Stimulated activated CD4-positive, alpha-beta T cell treated with anti-CD3 and anti-CD28 coated beads, Interleukin-2, amount 100 ng/mL, for 48 hours (primary cell): ENCODE measurements at regions not wholly inside any gene's neighbourhood (a gene's known extent, or its start where the extent isn't known, plus 50 kb on each side); places are given as distances from the start of the nearest gene placed in this dataset.
"Not testable (repeated sequence)": the region's sequence is repeated elsewhere in the genome, so short reads cannot be mapped to it uniquely, and the experiment has no call there.

Experiments used
- DNase-seq, 2 donors: peaks; one replicate each; pipeline ENCODE4 v3.0.0-alpha.2; 2020

DNA sequence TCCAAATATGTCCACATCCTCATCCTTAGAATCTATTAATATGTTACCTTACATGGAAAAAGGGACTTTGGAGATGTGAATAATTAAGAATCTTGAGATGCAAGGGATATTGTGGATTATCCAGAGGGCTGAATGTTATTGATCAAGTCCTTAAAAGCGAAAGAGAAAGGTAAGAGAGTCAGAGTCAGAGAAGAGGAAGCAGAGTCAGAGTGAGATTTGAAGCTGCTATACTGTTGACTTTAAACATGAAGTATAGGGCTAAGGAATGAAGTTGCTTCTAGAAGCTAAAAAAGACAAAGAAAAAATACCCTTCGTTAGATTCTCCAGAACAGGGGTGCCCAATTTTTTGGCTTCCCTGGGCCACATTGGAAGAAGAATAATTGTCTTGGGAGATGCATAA lies 627.2 kb upstream of the SLITRK6 start:
- no peak for DNase-seq

DNA sequence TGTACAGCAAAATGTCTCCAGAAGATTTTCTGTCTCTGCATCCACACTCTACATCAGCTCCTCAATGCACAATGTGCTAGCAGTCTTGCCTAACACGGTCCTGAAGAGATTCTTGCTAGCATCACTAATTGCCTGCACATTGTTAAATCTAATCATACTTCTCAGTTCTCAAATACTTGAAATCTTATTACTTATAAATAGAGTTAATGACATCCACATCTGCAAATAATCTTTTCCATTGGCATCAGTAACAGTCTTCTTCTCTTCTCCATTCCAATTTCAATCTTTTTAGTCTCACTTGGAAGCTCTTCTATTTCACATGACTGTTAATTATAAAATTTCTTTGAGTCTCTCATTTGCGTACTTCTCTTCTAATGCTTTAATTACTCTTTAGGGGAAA lies 630.5 kb upstream of the SLITRK6 start:
- DNase-seq, result no peak

GRCh38 chr13:86438034-86438433 lies 638.8 kb upstream of the SLITRK6 start:
- no peak for DNase-seq

- no peak for DNase-seq
These were observed 646.0 kb upstream of the SLITRK6 start for GRCh38 chr13:86445206-86445605.

GRCh38 chr13:86445672-86446071 lies 646.5 kb upstream of the SLITRK6 start:
- no peak for DNase-seq

DNA sequence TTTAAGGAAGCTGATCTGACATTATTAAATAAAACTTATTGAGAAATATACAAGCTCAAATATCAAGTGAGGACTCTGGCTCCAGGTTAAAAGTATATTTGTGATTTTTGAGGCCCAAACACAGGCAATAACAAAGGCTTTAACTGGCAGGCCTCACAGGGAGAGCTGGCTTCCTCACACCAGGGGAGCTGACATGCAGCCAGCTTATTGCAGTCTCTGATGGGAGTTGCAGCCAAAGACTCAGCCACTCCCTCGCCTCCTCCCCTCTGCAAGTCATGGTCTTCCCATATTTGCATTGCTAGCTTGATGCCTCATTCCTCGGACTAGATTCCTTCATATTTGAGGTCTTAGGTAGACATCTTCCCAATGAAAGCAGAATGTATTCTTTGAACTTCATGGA lies 647.1 kb upstream of the SLITRK6 start:
- no peak for DNase-seq

GRCh38 chr13:86447479-86447878 lies 648.3 kb upstream of the SLITRK6 start:
- DNase-seq, result no peak

DNA sequence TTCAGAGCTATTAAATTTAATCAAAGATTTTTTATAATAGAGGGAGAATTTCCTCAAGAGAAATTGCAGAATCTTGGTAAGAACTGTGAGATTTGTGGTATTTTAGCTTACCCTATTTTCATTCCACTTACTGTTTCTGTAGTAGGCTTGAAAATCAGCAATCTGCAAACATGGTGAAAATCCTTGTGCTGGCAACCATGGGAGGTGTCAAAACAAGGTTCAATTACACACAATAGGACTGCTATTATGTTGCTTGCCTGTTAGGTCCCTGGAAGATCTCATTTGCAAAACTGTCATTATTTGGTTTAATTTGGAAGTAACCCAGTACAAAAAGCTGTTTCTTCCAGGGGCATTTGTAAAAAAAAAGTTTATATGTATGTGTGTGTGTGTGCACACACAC lies 662.8 kb upstream of the SLITRK6 start:
- no peak for DNase-seq

DNA sequence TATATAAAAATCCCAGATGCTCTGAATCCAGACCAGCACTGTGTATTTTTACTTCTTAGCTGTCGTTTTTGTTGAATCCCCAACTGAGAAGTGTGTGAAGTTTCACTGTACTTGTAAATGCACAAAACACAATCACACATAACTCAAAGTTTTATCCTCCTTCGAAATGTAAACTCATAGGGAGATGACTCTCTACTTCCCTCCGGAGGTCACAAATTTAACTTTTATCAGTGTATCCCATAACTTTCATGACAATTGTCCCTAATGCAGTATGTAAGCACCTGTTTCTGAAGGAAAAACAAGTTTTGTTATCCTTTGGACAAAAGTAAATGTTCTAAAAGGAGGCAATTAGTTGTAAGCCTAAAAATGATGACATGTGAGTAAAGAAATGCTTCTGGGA lies 665.0 kb upstream of the SLITRK6 start:
- no peak for DNase-seq

- no peak for DNase-seq
These were observed 675.8 kb upstream of the SLITRK6 start for GRCh38 chr13:86474971-86475370.

DNA sequence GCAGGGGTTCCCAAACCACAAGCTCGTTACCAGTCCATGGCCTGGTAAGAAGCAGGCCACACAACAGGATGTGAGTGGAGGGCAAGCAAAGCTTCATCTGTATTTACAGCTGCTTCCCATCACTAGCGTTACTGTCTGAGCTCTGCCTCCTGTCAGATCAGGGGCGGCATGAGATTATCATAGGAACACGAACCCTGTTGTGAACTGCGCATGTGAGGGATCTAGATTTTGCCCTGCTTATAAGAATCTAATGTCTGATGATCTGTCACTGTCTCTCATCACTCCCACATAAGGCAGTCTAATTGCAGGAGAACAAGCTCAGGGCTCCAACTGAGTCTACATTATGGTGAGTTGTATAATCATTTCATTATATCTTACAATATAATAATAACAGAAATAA lies 677.4 kb upstream of the SLITRK6 start:
- DNase-seq, result no peak

GRCh38 chr13:86486582-86486981 lies 687.4 kb upstream of the SLITRK6 start:
- no peak for DNase-seq

DNA sequence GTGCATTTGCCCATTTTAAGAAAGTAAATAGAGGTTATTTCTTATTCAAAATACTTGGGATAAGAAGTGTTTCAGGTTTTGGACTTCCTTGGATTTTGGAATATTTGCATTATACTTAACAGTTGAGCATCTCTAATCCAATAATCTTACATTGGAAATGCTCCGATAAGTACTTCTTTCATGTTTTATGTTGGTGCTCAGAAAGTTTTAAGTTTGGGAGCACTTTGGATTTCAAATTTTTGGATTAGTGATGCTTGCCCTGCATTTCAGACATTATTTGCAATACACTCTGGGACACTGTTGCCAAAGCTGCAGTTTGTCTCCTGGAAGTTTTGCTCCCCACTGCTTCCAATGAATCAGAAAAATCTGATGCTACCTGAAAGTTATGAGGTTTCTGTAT lies 691.9 kb upstream of the SLITRK6 start:
- no peak for DNase-seq

DNA sequence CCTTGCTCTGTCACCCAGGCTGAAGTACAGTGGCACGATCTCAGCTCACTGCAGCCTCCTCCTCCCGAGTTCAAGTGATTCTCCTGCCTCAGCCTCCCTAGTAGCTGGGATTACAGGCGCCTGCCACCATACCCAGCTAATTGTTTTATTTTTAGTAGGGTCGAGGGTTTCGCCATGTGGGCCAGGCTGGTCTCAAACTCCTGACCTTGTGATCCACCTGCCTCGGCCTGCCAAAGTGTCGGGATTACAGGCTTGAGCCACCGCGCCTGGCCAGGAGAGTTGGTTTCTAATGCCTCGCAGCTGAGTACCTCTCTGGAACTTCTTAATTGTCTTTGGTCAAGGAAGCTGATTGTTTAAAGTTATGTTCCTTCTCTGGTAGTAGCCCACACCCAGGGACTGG lies 702.7 kb upstream of the SLITRK6 start:
- not testable (repeated sequence) for DNase-seq

DNA sequence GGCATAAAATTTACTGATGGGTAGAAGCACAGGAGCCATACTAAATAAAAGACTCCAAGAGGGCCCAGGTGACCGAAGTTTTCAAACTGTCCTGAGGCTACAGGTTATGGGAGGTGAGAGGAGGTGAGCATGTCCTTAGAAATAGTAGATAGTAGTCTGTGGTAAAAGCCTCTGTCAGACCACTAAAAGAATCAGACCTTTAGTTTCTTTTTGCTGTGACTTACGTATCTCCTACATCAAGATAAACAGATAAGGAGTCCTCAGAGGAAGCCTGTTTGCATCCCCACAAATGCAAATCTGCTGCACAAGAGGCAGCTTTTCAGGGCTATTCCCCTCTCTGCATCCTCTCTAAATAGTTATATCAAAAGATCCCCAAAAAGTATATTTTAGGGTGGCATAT lies 711.6 kb upstream of the SLITRK6 start:
- DNase-seq, result no peak

DNA sequence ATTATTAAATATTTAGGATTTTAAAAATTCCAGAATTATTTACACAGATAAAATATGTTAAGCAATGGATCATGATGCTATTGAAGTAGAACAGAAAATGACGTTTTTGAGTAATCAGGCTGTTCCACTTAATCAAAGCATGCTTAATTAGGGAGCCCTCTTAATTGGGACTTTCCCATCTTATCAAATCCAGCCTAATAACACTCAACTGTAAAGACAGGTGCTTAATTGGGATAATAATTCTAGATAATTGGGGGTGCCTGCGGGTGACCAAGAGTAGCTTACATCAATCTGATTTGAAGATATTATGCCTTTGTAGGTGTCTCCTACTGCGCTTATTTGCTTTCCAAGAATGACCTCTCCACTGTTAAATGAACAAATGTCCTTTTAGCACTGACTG lies 742.2 kb upstream of the SLITRK6 start:
- DNase-seq, result no peak

GRCh38 chr13:86554066-86554465 lies 754.8 kb upstream of the SLITRK6 start:
- no peak for DNase-seq

DNA sequence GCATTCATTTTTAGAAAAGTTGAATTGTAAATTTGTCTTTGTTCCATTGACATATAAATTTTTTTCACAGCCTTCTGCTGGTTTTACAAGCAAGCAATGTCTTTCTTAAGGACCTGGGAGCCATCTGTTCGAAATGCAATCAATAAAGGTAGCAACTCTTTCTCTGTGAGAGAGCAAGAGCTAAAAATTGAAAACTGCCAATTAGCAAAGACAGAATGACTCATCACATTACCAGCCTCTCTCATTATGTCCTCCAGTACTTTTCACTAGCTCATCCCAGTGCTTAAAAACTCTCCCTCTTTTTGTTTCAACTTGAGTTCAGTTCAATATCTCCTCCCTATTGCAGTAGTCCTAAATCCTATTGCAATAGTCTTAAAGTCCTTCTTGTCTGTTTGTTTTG lies 760.7 kb upstream of the SLITRK6 start:
- no peak for DNase-seq

GRCh38 chr13:86562866-86563265 lies 763.6 kb upstream of the SLITRK6 start:
- DNase-seq, result no peak

- DNase-seq, result no peak
These were observed 764.1 kb upstream of the SLITRK6 start for GRCh38 chr13:86563308-86563707.

- no peak for DNase-seq
These were observed 767.9 kb upstream of the SLITRK6 start for GRCh38 chr13:86567119-86567518.

DNA sequence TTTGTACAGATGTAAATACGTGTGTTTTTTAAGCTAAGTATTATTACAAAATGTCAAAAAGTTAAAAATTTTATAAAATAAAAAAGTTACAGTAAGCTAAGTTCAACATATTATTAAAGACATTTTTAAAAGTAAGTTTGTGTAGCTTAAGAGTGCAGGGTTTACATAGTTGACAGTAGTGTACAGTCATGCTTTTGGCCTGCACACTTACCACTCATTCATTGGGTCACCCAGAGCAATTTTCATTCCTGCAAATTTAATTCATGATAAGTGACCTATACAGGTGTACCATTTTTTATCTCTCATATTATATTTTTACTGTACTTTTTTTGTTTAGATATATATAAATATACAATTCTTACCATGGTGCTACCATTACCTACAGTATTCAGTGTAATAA lies 769.9 kb upstream of the SLITRK6 start:
- no peak for DNase-seq

GRCh38 chr13:86569974-86570373 lies 770.8 kb upstream of the SLITRK6 start:
- no peak for DNase-seq

GRCh38 chr13:86572115-86572514 lies 772.9 kb upstream of the SLITRK6 start:
- DNase-seq, result no peak

DNA sequence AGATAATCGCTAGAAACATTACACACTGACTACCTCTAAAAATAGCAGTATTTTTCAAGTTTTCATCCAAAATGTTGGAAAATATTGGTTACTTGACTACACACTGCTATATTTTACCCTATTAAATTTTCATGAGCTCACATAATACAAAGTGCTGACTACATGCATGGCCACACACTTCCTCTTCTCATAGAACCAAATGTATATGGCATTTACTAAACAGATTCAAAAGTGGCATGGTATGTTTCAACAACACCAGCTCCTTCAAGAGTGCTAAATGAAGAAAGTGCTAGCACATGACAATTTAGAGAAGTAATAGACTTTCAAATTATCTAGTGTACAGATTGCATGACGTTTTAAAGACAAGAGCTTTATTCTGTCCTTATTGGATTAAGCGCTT lies 780.4 kb upstream of the SLITRK6 start:
- no peak for DNase-seq

GRCh38 chr13:86581706-86582105 lies 782.5 kb upstream of the SLITRK6 start:
- DNase-seq, result no peak
